Smooth muscle cell (in vitro differentiated cells): ENCODE measurements at regions not wholly inside any gene's neighbourhood (a gene's known extent, or its start where the extent isn't known, plus 50 kb on each side); places are given as distances from the start of the nearest gene placed in this dataset.
"Not testable (repeated sequence)": the region's sequence is repeated elsewhere in the genome, so short reads cannot be mapped to it uniquely, and the experiment has no call there.

Experiments
- DNase-seq: peaks from one replicate; lab custom pipeline; 2025; ENCODE audit not compliant: unreplicated experiment; lab: John Stamatoyannopoulos, UW
- H2AFZ ChIP-seq: fragments of 200-600 bp; sonication (generic); 2 replicates; pipeline ENCODE4 v1.6.0; 2016; ENCODE audit warnings: antibody characterized with exemption, low read depth, mild to moderate bottlenecking
- H3F3A ChIP-seq: fragments of 200-600 bp; sonication (generic); 2 replicates; pipeline ENCODE4 v1.6.0; 2017; ENCODE audit warnings: antibody characterized with exemption, low read depth
- H3K27ac ChIP-seq: fragments of 200-600 bp; sonication (generic); 2 replicates; pipeline ENCODE4 v1.5.1; 2016; ENCODE audit warnings: low read depth, mild to moderate bottlenecking
- H3K27me3 ChIP-seq: fragments of 200-600 bp; sonication (generic); 2 replicates; pipeline ENCODE4 v1.6.1; 2016; ENCODE audit warnings: low read depth, mild to moderate bottlenecking
- H3K36me3 ChIP-seq: fragments of 200-600 bp; sonication (generic); 2 replicates; pipeline ENCODE4 v1.5.1; 2016; ENCODE audit warnings: low read depth
- H3K4me1 ChIP-seq: fragments of 200-600 bp; sonication (generic); 2 replicates; pipeline ENCODE4 v1.5.1; 2016; ENCODE audit warnings: low read depth
- H3K4me2 ChIP-seq: fragments of 200-600 bp; sonication (generic); 2 replicates; pipeline ENCODE4 v1.6.0; 2016; ENCODE audit warnings: mild to moderate bottlenecking
- H3K4me3 ChIP-seq: fragments of 200-600 bp; sonication (generic); 2 replicates; pipeline ENCODE4 v1.5.1; 2016; ENCODE audit warnings: mild to moderate bottlenecking
- H3K79me2 ChIP-seq: fragments of 200-600 bp; sonication (generic); 2 replicates; pipeline ENCODE4 v1.6.0; 2016; ENCODE audit warnings: low read depth, mild to moderate bottlenecking
- H3K9ac ChIP-seq: fragments of 200-600 bp; sonication (generic); 2 replicates; pipeline ENCODE4 v1.6.0; 2016; ENCODE audit warnings: low read depth
- H3K9me3 ChIP-seq: fragments of 200-600 bp; sonication (generic); replicated peaks from 2 replicates; pipeline ENCODE4 v1.5.1; 2016; ENCODE audit warnings: low read depth
- H4K20me1 ChIP-seq: fragments of 200-600 bp; sonication (generic); 2 replicates; pipeline ENCODE4 v1.6.0; 2016; ENCODE audit warnings: low read depth
- CTCF ChIP-seq: fragments of 200-600 bp; sonication (generic); IDR thresholded peaks from 2 replicates; pipeline ENCODE4 v1.5.1; 2017; ENCODE audit warnings: borderline replicate concordance, mild to moderate bottlenecking, antibody characterized with exemption; ENCODE audit not compliant: insufficient read depth, poor library complexity, severe bottlenecking
- WGBS: methylation state at CpG from one replicate; pipeline ENCODE4 v1.1.7; 2016; ENCODE audit warnings: low lambda C conversion rate; 5-methylcytosine and 5-hydroxymethylcytosine counted together

- Histone ChIP-seq H3K36me3 (no peaks in the 10 kb centered on the region), H3K27me3 (no peaks in the 10 kb centered on the region), H3F3A (no peaks in the 10 kb centered on the region), H3K27ac (no peak overlapping the region), H3K4me1 (no peaks in the 10 kb centered on the region), H3K4me2 (no peak overlapping the region), H4K20me1 (no peaks in the 10 kb centered on the region), H3K9me3 (no peaks in the 10 kb centered on the region), H2AFZ (no peak overlapping the region), H3K4me3 (no peak overlapping the region), H3K9ac (no peak overlapping the region), H3K79me2 (no peaks in the 10 kb centered on the region)
- WGBS, result 92% methylated on average over 4 of the region's 4 CpGs
- TF ChIP-seq CTCF, result no peak
- no peak for DNase-seq
Observed at GRCh38 chrX:87403551-87403950, 114.1 kb upstream of the KLHL4 start.

- TF ChIP-seq CTCF, result no peak
- Histone ChIP-seq H3K4me1 (no peaks in the 10 kb centered on the region), H3K36me3 (no peaks in the 10 kb centered on the region), H3K4me2 (peak overlapping the region; percentile 56), H3K4me3 (no peak overlapping the region), H4K20me1 (no peaks in the 10 kb centered on the region), H3K79me2 (no peaks in the 10 kb centered on the region), H3K27ac (peak overlapping the region; percentile 88), H3K9me3 (no peaks in the 10 kb centered on the region), H2AFZ (peak overlapping the region; percentile 49), H3K27me3 (no peaks in the 10 kb centered on the region), H3F3A (no peaks in the 10 kb centered on the region), H3K9ac (peak overlapping the region; percentile 37)
- WGBS, result 23% methylated on average over 7 of the region's 7 CpGs
- DNase-seq, result peak; percentile 10
Observed at GRCh38 chrX:87409113-87409841, 108.3 kb upstream of the KLHL4 start.

- Histone ChIP-seq H3F3A (no peaks in the 10 kb centered on the region), H2AFZ (no peak overlapping the region), H3K36me3 (no peaks in the 10 kb centered on the region), H3K79me2 (no peaks in the 10 kb centered on the region), H3K9me3 (no peaks in the 10 kb centered on the region), H3K9ac (no peak overlapping the region), H3K4me3 (no peak overlapping the region), H3K27ac (no peak overlapping the region), H4K20me1 (no peaks in the 10 kb centered on the region), H3K4me1 (no peaks in the 10 kb centered on the region), H3K4me2 (no peak overlapping the region), H3K27me3 (no peaks in the 10 kb centered on the region)
- no peak for TF ChIP-seq CTCF
- DNase-seq, result no peak
- 63% methylated on average over 3 of the region's 3 CpGs for WGBS
Observed at GRCh38 chrX:87425618-87426017, 92.0 kb upstream of the KLHL4 start.

GRCh38 chrX:87434618-87435017 is 83.0 kb upstream of the KLHL4 start:
- no peak for TF ChIP-seq CTCF
- no peaks in the 10 kb centered on the region for H3F3A ChIP-seq
- no peak overlapping the region for H3K4me2 ChIP-seq
- no peaks in the 10 kb centered on the region for H3K27me3 ChIP-seq
- no peak overlapping the region for H3K4me3 ChIP-seq
- H2AFZ ChIP-seq, result no peak overlapping the region
- no peaks in the 10 kb centered on the region for H3K79me2 ChIP-seq
- no peaks in the 10 kb centered on the region for H3K4me1 ChIP-seq
- no peaks in the 10 kb centered on the region for H3K9me3 ChIP-seq
- no peaks in the 10 kb centered on the region for H4K20me1 ChIP-seq
- 84% methylated on average over 4 of the region's 4 CpGs for whole genome bisulfite sequencing
- H3K27ac ChIP-seq, result no peak overlapping the region
- H3K9ac ChIP-seq, result no peak overlapping the region
- H3K36me3 ChIP-seq, result no peaks in the 10 kb centered on the region
- no peak for DNase-seq

- WGBS, result 97% methylated on average over 10 of the region's 10 CpGs
Observed at GRCh38 chrX:87448613-87449012, 69.0 kb upstream of the KLHL4 start.

GRCh38 chrX:87465757-87466156 is 51.8 kb upstream of the KLHL4 start:
- not testable (repeated sequence) for H3K9ac ChIP-seq, H3K79me2 ChIP-seq, H3K9me3 ChIP-seq, H3K36me3 ChIP-seq, H3K27me3 ChIP-seq, H3F3A ChIP-seq, H3K4me1 ChIP-seq, DNase-seq, H3K27ac ChIP-seq, H2AFZ ChIP-seq, H3K4me3 ChIP-seq, H3K4me2 ChIP-seq, H4K20me1 ChIP-seq
- WGBS, result 87% methylated on average over 9 of the region's 23 CpGs

More at GRCh38 chrX:87448613-87449012, 69.0 kb upstream of the KLHL4 start:
- H3K9me3 ChIP-seq, H3K27me3 ChIP-seq, H4K20me1 ChIP-seq, H3F3A ChIP-seq, H3K9ac ChIP-seq, DNase-seq, H3K36me3 ChIP-seq, H3K27ac ChIP-seq, H3K4me3 ChIP-seq, H3K4me2 ChIP-seq, H3K4me1 ChIP-seq, H3K79me2 ChIP-seq, H2AFZ ChIP-seq: not testable (repeated sequence)
